PC-9 (cell line): ENCODE measurements at regions not wholly inside any gene's neighbourhood (a gene's known extent, or its start where the extent isn't known, plus 50 kb on each side); places are given as distances from the start of the nearest gene placed in this dataset.

ENCODE experiments used
- BruUV-seq: library from RNA; stranded (reverse); fragments of 400-500 nt; replicated peaks from 2 replicates; lab custom pipeline; 2021; lab: Mats Ljungman, UMichigan
- CTCF ChIA-PET: fragments of 300-600 bp; sonication (Branson Sonifier 250); formaldehyde crosslinking; loops from one replicate; lab custom pipeline; 2022; ENCODE audit warnings: antibody characterized with exemption; lab: Charles Lee
- POLR2A ChIA-PET: fragments of 300-600 bp; sonication (Branson Sonifier 250); formaldehyde crosslinking; loops from one replicate; lab custom pipeline; 2022; ENCODE audit warnings: antibody characterized with exemption; ENCODE audit not compliant: unreplicated experiment; lab: Charles Lee
- DNase-seq, 2 experiments: peaks; one replicate each; pipeline versions ENCODE4 v3.0.0 to v3.0.0-alpha.2; 2015 to 2022; ENCODE audit warnings: mixed read lengths in 1 of 2
- H2AFZ ChIP-seq: fragments of 200-600 bp; sonication (generic); 2 replicates; pipeline ENCODE4 v1.8.1; 2017; ENCODE audit warnings: antibody characterized with exemption
- H3F3A ChIP-seq: fragments of 200-600 bp; sonication (generic); 2 replicates; pipeline ENCODE4 v1.8.1; 2017; ENCODE audit warnings: antibody characterized with exemption, mild to moderate bottlenecking, low read depth; ENCODE audit not compliant: insufficient read depth
- H3K27ac ChIP-seq: fragments of 200-600 bp; sonication (generic); 2 replicates; pipeline ENCODE4 v1.6.1; 2016; ENCODE audit warnings: mixed run types
- H3K27me3 ChIP-seq: fragments of 200-600 bp; sonication (generic); 2 replicates; pipeline ENCODE4 v1.6.1; 2016; ENCODE audit warnings: low read depth, mixed run types; ENCODE audit not compliant: insufficient read depth
- H3K36me3 ChIP-seq: fragments of 200-600 bp; sonication (generic); 2 replicates; pipeline ENCODE4 v1.6.1; 2016; ENCODE audit warnings: low read depth, mixed run types
- H3K4me1 ChIP-seq: fragments of 200-600 bp; sonication (generic); replicated peaks from 2 replicates; pipeline ENCODE4 v1.6.1; 2016; ENCODE audit warnings: mixed run types; ENCODE audit not compliant: insufficient read depth
- H3K4me2 ChIP-seq: fragments of 200-600 bp; sonication (generic); 2 replicates; pipeline ENCODE4 v1.6.1; 2017; ENCODE audit warnings: mixed run types
- H3K4me3 ChIP-seq: fragments of 200-600 bp; sonication (generic); 2 replicates; pipeline ENCODE4 v1.6.1; 2016; ENCODE audit warnings: mixed run types
- H3K79me2 ChIP-seq: fragments of 200-600 bp; sonication (generic); 2 replicates; pipeline ENCODE4 v1.6.1; 2017; ENCODE audit warnings: low read depth, mixed run types
- H3K9me2 ChIP-seq: fragments of 200-600 bp; sonication (generic); 2 replicates; pipeline ENCODE4 v1.8.1; 2017; ENCODE audit warnings: mild to moderate bottlenecking; ENCODE audit not compliant: insufficient read depth
- H3K9me3 ChIP-seq: fragments of 200-600 bp; sonication (generic); 2 replicates; pipeline ENCODE4 v1.8.1; 2016; ENCODE audit warnings: low read depth; ENCODE audit not compliant: insufficient read depth
- H4K20me1 ChIP-seq: fragments of 200-600 bp; sonication (generic); 2 replicates; pipeline ENCODE4 v1.8.1; 2017; ENCODE audit not compliant: insufficient read depth
- EZH2 ChIP-seq: fragments of 200-600 bp; sonication (generic); IDR thresholded peaks from 2 replicates; pipeline ENCODE4 v1.8.0; 2017; ENCODE audit warnings: antibody characterized with exemption, low read depth
- intact Hi-C: fragments of 100-400 bp; cut with micrococcal nuclease; formaldehyde crosslinking; loops from one replicate; pipeline ENCODE4 v1.10.0; 2022; ENCODE audit not compliant: unreplicated experiment
- TF ChIP-seq, protein P1 (sequence below): fragments of 200-600 bp; sonication (generic); conservative IDR thresholded peaks from 2 replicates; pipeline ENCODE4 v1.6.1; 2017; ENCODE audit warnings: mixed run types, antibody characterized with exemption, mild to moderate bottlenecking, moderate library complexity

DNA sequence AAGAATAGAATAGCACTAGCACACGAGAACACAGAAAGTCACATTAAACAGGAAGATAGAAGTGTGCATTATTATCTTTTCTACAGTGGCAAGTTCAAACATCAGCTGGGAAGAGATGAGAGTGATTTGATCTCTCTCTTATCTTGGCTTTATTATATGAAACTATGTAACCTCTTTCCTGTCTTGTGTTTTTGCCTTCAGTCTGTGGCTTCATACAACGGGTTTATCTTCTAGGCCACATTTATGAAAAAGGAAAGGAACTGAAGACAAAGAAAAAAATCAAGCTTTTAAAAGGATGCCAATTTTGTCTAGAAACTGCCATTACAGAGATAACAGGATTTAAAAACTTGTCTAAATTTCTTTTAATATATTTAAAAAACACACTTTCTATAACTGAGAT is 983.6 kb downstream of the RPA4 start:
- Histone ChIP-seq H2AFZ (no peak overlapping the region), H3K4me3 (no peak overlapping the region), H3K9me2 (no peaks in the 10 kb centered on the region), H4K20me1 (no peaks in the 10 kb centered on the region), H3K9me3 (no peaks in the 10 kb centered on the region), H3K27me3 (no peaks in the 10 kb centered on the region), H3K27ac (no peak overlapping the region), H3K79me2 (no peaks in the 10 kb centered on the region), H3K4me1 (no peaks in the 10 kb centered on the region), H3F3A (no peaks in the 10 kb centered on the region), H3K4me2 (no peak overlapping the region), H3K36me3 (no peaks in the 10 kb centered on the region)
- POLR2A ChIA-PET = no interaction called here
- TF ChIP-seq, protein P1, sequence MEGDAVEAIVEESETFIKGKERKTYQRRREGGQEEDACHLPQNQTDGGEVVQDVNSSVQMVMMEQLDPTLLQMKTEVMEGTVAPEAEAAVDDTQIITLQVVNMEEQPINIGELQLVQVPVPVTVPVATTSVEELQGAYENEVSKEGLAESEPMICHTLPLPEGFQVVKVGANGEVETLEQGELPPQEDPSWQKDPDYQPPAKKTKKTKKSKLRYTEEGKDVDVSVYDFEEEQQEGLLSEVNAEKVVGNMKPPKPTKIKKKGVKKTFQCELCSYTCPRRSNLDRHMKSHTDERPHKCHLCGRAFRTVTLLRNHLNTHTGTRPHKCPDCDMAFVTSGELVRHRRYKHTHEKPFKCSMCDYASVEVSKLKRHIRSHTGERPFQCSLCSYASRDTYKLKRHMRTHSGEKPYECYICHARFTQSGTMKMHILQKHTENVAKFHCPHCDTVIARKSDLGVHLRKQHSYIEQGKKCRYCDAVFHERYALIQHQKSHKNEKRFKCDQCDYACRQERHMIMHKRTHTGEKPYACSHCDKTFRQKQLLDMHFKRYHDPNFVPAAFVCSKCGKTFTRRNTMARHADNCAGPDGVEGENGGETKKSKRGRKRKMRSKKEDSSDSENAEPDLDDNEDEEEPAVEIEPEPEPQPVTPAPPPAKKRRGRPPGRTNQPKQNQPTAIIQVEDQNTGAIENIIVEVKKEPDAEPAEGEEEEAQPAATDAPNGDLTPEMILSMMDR = no peak
- TF ChIP-seq EZH2 = no peak
- no TSS peak for BruUV-seq
- DNase-seq = no peak
- CTCF ChIA-PET = no interaction called here
- intact Hi-C loops = no loop called here

DNA sequence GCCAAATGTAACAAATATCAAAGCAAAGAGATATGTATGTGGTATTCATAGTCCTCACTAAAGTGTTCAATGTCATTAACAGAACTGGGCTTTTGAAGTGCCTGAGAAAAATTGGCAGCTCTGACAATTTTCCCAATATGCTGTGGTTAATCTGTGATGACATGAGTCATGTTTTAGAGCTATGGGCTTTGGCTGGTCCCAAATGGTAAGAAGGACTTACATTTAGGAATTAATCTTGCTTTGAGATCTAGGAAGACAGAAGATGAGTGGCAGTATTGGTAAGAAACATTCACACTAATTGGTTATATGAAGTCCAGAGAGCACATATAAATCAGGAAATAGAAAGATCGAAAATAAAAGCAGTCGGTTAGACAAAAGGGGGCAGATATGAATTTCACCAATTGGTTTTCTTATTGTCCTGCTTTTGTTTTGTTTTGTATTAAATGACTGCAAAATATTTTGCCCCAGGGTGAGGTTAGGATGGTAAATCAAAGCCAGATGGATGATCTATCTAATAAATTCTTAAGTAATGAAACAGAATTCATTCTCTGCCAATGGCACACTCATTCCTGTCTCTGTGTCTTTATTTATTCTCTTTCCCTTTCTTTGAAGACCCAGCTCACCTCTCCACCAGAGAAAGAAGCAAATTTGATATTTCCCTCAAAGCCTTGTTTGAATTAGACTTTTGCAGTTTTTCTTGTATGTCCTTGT is 993.1 kb downstream of the RPA4 start:
- no peak for DNase-seq
- H3K27me3 ChIP-seq = no peaks in the 10 kb centered on the region
- no peaks in the 10 kb centered on the region for H3K36me3 ChIP-seq
- BruUV-seq = no TSS peak
- ChIA-PET POLR2A (no interaction called here), CTCF (no interaction called here)
- no peak overlapping the region for H3K27ac ChIP-seq
- H3K4me2 ChIP-seq = no peak overlapping the region
- no peak overlapping the region for H3K4me3 ChIP-seq
- H3K9me2 ChIP-seq = no peaks in the 10 kb centered on the region
- H3K4me1 ChIP-seq = no peaks in the 10 kb centered on the region
- no peak overlapping the region for H2AFZ ChIP-seq
- TF ChIP-seq, protein P1 = no peak
- TF ChIP-seq EZH2 = no peak
- H3F3A ChIP-seq = no peaks in the 10 kb centered on the region
- intact Hi-C loops = no loop called here
- no peaks in the 10 kb centered on the region for H3K79me2 ChIP-seq
- H4K20me1 ChIP-seq = no peaks in the 10 kb centered on the region
- no peaks in the 10 kb centered on the region for H3K9me3 ChIP-seq

DNA sequence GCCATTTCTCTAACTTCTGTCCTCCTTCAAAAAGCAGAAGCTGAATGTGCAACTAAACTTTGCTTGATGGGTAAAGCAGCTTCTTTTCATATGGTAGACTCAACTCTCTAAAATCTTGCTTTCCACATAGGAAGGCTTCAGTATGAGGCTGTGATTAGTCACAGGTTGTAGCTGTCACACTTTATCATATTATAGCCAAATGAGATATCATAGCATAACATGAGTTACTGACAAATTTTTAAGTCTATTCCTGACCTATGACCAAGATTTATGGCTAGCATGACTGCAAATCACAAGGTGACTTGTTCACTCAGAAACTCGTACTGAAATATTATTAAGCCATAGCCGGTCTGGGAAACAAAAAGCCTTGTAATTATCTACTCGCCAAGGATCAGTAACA is 998.6 kb downstream of the RPA4 start:
- intact Hi-C loops = no loop called here
- H3K9me3 ChIP-seq = no peaks in the 10 kb centered on the region
- no peaks in the 10 kb centered on the region for H3K4me1 ChIP-seq
- ChIA-PET POLR2A (no interaction called here), CTCF (no interaction called here)
- no peaks in the 10 kb centered on the region for H3K9me2 ChIP-seq
- H3K4me3 ChIP-seq = no peak overlapping the region
- no peaks in the 10 kb centered on the region for H3F3A ChIP-seq
- H3K79me2 ChIP-seq = no peaks in the 10 kb centered on the region
- DNase-seq = no peak
- BruUV-seq = no TSS peak
- no peaks in the 10 kb centered on the region for H3K27me3 ChIP-seq
- H3K27ac ChIP-seq = no peak overlapping the region
- H4K20me1 ChIP-seq = no peaks in the 10 kb centered on the region
- no peak overlapping the region for H3K4me2 ChIP-seq
- no peaks in the 10 kb centered on the region for H3K36me3 ChIP-seq
- no peak overlapping the region for H2AFZ ChIP-seq
- TF ChIP-seq, protein P1 = no peak
- no peak for TF ChIP-seq EZH2
